ENCODE measurements at regions not wholly inside any gene's neighbourhood (a gene's known extent, or its start where the extent isn't known, plus 50 kb on each side); places are given as distances from the start of the nearest gene placed in this dataset.

DNA sequence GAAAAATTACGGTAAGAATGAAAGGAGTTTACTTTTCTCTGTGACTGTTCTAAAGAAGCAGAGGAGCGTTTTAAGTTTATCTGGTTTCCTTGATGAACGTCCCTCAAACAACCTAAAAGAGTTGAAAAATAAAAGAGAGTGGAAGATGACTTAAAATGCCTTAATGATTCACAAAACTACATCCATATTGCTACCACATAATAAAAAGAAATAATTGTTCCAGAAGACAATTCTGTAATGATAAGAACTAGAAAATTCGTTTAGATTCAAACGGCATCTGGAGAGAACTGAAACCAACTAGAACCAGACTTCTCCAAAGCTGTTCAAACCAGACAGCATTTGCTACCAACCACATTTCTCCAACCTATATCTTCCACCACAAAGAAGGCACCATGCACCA lies 68.1 kb downstream of the TEKT4 start:
- DNase-seq: no peak

DNA sequence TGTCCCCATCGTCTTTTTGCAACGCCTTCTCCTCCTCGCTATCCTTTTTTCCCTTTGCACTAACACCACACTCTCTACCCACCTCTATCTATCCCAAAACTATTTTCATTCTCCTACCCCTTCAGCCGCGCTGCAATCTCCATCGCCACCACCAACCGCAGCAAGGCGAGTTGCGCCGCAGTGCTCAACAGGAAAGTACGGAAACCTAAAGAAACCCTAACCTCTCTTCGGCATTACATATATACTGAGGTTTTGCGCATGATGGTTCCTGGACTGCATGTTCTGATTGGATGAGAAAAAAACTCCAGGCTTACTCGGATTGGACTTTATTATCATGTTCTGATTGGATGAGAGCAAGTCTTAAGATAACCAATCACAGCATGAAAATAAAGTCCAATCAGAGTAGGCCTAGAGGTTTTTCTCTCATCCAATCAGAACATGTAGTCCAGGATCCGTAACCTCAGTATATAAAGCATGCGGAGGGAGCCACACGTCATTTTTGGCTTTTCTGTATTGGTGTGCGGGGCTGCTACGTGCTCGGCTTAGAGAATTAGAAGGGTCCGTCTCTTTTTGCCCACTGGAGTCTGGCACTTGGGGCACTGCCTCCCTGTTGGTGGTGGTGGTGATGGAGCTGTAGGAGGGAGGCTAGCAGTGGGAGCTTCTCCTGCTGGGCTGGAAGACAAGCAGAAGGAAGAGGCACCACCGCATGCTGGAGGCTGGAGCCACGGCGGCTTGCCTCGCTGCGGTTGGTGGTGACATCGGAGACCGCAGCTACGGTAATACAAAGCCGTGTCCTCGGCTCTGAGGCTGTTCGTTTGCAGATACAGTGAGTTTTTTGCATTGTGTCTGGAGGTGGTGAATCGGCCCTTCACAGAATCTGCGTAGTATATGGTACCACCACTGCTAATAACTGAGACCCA lies 76.1 kb downstream of the TEKT4 start:
- no peak for DNase-seq

DNA sequence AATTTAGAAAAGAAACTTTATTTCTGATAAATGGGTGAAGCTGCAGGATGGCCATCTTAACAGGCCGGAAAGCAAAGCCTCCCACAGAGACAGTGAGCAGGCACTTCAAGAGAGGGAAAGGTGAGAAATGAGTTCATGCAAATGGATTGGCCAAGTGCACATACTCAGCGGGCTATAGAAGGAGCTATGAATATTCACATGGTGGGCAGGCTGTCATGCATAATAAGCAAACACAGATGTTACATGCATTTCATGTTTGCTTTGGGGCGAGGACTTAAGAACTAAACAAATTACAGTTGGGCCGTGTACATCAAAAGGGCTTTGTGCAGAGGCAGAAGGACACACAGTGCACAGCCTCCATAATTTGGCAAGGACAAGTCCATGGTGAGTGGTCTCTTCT lies 69.8 kb upstream of the MAL start:
- no peak for DNase-seq

DNA sequence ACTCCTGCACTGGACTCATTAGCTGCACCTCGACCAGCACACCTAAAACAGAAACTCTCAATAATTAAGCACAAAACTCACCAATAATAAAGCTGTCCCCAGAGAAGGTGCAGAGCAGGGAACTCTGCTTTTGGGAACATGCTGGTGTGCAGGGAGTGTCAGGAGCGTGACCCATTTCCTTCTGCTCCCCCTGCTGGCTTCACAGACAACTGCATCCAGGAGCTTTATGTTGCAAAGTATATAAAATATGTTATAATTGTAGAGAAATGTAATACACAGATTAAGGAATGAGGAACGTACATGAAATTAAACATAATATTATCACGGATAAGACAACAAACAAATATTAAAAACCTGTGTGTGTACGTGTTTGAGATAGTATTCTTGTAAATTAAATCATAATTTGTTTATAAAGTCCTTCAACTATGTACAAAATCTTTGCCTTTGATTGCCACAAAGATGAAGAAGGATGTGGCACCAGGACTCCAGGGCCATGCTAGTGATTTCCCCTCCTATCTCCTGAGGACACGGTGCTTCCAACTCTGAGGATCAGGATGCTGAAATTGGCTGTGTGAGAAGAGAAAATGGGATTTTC lies 68.6 kb upstream of the MAL start:
- peak in 1 of 2 experiments; percentile 35 for DNase-seq

DNA sequence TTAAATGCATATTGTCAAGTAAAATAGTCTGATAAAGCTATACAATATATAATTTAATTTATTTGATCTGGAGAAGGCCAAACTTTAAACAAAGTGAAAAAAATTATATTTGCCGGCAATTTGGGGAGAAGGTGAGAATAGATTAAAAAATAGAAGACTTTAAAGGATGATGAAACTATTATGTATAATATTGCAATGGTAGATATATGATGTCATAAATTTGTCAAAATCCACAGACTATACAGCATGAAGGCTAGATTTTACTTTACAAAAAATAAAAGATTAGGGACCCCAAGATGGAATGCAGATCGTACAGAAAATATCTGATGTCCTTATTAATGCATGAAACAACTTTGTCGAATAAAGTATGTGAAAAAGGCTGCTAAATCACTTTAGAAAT lies 67.3 kb upstream of the MAL start:
- DNase-seq: no peak

DNA sequence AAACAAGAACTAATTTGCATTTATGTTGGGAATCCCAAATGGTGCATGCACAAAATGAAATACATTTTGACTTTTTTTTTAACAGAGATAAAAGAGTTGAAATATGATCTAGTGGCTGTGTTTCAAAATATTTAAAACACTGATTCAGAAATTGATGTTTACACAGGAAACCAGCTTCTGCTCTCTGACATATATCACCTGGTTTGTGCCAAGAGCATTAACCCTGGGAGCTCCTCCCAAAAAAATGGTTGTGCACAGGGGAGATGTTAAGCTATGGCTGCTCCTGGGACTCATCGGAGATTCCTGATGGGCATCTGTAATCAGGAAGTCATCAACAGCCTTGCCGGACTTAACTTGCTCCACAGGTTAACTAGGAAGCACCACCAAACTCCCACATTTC lies 65.2 kb upstream of the MAL start:
- no peak for DNase-seq

DNA sequence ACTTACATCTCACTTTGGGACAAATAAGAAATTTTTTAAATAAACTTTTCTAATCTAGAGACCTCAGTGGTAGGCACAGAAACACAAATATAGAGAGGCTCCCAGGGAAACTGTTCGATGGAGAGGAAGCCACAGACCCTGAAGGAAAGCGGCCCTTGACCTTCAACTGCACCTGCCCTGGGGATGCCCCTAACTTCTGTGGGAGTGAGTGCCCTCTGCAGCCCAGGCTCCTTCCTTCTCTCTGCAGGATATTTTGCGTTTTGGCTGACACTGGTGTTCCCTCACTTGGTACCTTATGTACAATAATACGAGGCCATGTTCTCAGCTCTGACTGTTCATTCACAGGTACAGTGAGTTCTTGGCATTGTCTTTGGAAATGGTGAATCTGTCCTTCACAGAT lies 64.8 kb upstream of the MAL start:
- DNase-seq: no peak

DNA sequence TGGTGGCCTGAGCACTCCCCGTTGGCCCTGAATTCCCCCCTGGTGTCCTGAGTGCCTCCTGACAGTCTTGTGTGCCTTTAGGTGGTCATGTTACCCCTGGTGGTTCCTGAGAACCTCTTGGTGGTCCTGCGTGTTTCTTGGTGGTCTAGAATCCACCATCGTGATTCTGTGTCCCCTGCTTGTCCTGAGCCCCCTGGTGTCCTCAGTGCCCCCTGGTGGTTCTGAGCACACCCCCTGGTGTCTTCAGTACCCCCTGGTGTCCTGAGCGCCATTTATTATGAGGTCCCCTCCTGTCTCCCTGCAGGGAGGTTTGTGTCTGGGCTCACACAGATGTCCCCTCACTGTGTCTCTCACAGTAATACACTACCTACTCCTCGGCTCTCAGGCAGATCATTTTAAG lies 61.3 kb upstream of the MAL start:
- no peak for DNase-seq

DNA sequence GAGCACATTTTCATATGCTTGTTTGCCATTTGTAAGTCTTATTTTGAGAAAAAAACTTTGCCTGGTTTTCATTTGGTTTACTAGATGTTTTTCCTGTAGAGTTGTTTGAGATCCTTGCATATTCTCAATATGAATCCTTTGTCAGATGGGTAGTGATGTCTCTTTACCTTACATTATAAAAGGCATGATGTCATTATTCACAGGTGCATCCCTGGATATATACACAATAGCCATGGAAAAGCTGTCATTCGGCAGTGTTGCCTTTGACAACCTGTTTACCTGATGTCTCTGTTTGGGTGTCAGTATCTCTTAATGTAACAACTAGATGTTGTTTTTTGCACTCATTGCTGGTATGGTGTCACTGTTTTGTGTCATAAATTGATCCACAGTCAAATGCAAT lies 58.8 kb upstream of the MAL start:
- no peak for DNase-seq

DNA sequence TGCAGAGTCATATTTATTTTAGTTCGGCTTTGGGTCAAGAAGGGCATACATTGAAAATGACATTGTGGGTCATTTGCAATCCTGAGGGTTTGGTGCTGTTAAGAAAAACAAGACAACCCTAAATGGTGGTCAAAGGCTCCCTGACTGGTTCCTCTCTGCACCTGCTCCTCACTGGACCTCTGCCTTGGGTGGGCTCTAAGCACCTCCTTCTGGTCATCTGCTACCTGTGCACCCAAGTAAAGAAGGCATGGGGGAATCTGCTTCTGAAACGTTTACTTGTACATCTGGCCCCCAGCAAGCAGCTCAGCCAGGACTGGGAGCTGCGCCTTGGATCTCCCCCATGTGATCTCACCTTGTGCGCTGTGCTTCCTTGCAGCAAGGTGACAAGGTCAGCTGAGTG lies 55.2 kb upstream of the MAL start:
- DNase-seq: no peak
